ENCODE measurements at regions not wholly inside any gene's neighbourhood (a gene's known extent, or its start where the extent isn't known, plus 50 kb on each side); places are given as distances from the start of the nearest gene placed in this dataset.

- DNase-seq, result peak; percentile 68
These were observed 51.3 kb upstream of the LSM14A start for GRCh38 chr19:34120846-34121639.
